ENCODE measurements at regions not wholly inside any gene's neighbourhood (a gene's known extent, or its start where the extent isn't known, plus 50 kb on each side); places are given as distances from the start of the nearest gene placed in this dataset.

- TF ChIP-seq, protein P1, sequence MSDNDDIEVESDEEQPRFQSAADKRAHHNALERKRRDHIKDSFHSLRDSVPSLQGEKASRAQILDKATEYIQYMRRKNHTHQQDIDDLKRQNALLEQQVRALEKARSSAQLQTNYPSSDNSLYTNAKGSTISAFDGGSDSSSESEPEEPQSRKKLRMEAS (IDR thresholded peaks at IDR 0.05; ENCODE audit: low read depth, low read length), result no peak
- TF ChIP-seq CTCF (IDR thresholded peaks at IDR 0.05; ENCODE audit: low read depth, low read length) (no peak), POLR2A (IDR thresholded peaks at IDR 0.05; ENCODE audit: extremely low read depth, insufficient read length) (no peak)
These were observed 263.3 kb downstream of the PTEN start for GRCh38 chr10:88126699-88127098.

Measured in NB4 (cell line).